HepG2 (cell line): ENCODE measurements at regions not wholly inside any gene's neighbourhood (a gene's known extent, or its start where the extent isn't known, plus 50 kb on each side); places are given as distances from the start of the nearest gene placed in this dataset.

ENCODE experiments used
- ATAC-seq: fragments of 200-7000 bp; cut with Tn5 transposase; 3 replicates; pipeline ENCODE4 v1.9.1; 2020; ENCODE audit warnings: mild to moderate bottlenecking, moderate library complexity
- BruUV-seq: library from RNA; stranded (reverse); fragments of 400-500 nt; replicated peaks from 2 replicates; lab custom pipeline; 2021; lab: Mats Ljungman, UMichigan
- CTCF ChIA-PET: fragments of 300-600 bp; formaldehyde crosslinking; extraction: SDS; loops from one replicate; lab custom pipeline; 2021; ENCODE audit warnings: low total read pairs, inconsistent platforms, low intra/inter-chr PET ratio; lab: Yijun Ruan, JAX
- POLR2A ChIA-PET: fragments of 350-600 bp; sonication (Branson Sonifier 250); formaldehyde crosslinking; loops from one replicate; lab custom pipeline; 2020; ENCODE audit warnings: antibody characterized with exemption, inconsistent platforms; lab: Yijun Ruan, JAX
- DNase-seq: peaks from one replicate; pipeline ENCODE4 v3.0.0-alpha.2; 2015; ENCODE audit warnings: low spot score
- FAIRE-seq: peaks from 3 replicates; lab custom pipeline; 2011; peaks lifted over from hg19 to GRCh38; lab: Jason Lieb, UNC
- H2AFZ ChIP-seq: one replicate; pipeline ENCODE4 v1.6.1; 2011; ENCODE audit warnings: low read length, inconsistent platforms
- H3K27ac ChIP-seq: fragments of 300-600 bp; 3 replicates; pipeline ENCODE4 v1.8.0; 2011; ENCODE audit warnings: mixed run types, mild to moderate bottlenecking, mixed read lengths, low read length, inconsistent platforms; ENCODE audit not compliant: insufficient read depth; ENCODE audit errors: extremely low read length
- H3K27me3 ChIP-seq, 2 experiments: fragments of 200-600 bp in 1 of 2; 2 replicates in 1 of 2; 3 replicates in 1 of 2; pipeline versions ENCODE4 v1.6.0 to v1.8.0; 2011; ENCODE audit warnings: low read length in 2 of 2, mild to moderate bottlenecking in 2 of 2, moderate library complexity in 2 of 2, inconsistent platforms in 1 of 2; ENCODE audit not compliant: insufficient read depth in 2 of 2, control insufficient read depth in 1 of 2
- H3K36me3 ChIP-seq, 2 experiments: fragments of 200-600 bp in 1 of 2; replicated peaks in 1 of 2; 2 replicates in 1 of 2; 3 replicates in 1 of 2; pipeline versions ENCODE4 v1.5.1 to v1.8.0; 2011; ENCODE audit warnings: low read length in 2 of 2, inconsistent platforms in 1 of 2; ENCODE audit not compliant: insufficient read depth in 2 of 2, control insufficient read depth in 1 of 2
- H3K4me1 ChIP-seq: 2 replicates; pipeline ENCODE4 v1.5.1; 2012; ENCODE audit warnings: low read length, inconsistent platforms; ENCODE audit not compliant: insufficient read depth
- H3K4me2 ChIP-seq: 2 replicates; pipeline ENCODE4 v1.6.0; 2011; ENCODE audit warnings: low read depth, low read length, inconsistent platforms
- H3K4me3 ChIP-seq, 3 experiments: fragments of 200-600 bp in 1 of 3; sonication (generic), shearing (Covaris generic) in 1 of 3; replicated peaks in 1 of 3; 2 replicates each; pipeline ENCODE4 v1.5.1; 2011 to 2016; ENCODE audit warnings: low read length in 3 of 3, inconsistent platforms in 2 of 3, low read depth in 2 of 3, mild to moderate bottlenecking in 2 of 3, control low read depth in 1 of 3, mixed read lengths in 1 of 3; ENCODE audit not compliant: insufficient read depth in 1 of 3
- H3K79me2 ChIP-seq: one replicate; pipeline ENCODE4 v1.6.1; 2011; ENCODE audit warnings: low read length, inconsistent platforms; ENCODE audit not compliant: insufficient read depth
- H3K9ac ChIP-seq: 2 replicates; pipeline ENCODE4 v1.6.0; 2011; ENCODE audit warnings: mild to moderate bottlenecking, low read depth, low read length, inconsistent platforms; ENCODE audit not compliant: insufficient read depth
- H3K9me3 ChIP-seq: 2 replicates; pipeline ENCODE4 v1.5.1; 2012; ENCODE audit warnings: mild to moderate bottlenecking, low read length
- H4K20me1 ChIP-seq: 2 replicates; pipeline ENCODE4 v1.6.0; 2011; ENCODE audit warnings: inconsistent platforms, mild to moderate bottlenecking, low read length, moderate library complexity; ENCODE audit not compliant: insufficient read depth
- CEBPB ChIP-seq: IDR thresholded peaks from 2 replicates; pipeline ENCODE4 v1.6.1; 2011; ENCODE audit warnings: low read depth, low read length, improper control_type of control experiment, borderline replicate concordance
- CENPT ChIP-seq: sonication (generic); formaldehyde crosslinking; IDR thresholded peaks from 2 replicates; pipeline ENCODE4 v1.8.0; 2022; ENCODE audit warnings: low read depth, mild to moderate bottlenecking, moderate library complexity, missing genetic modification reagents
- EEA1 ChIP-seq: sonication (generic); formaldehyde crosslinking; IDR thresholded peaks from 2 replicates; pipeline ENCODE4 v1.5.1; 2020; ENCODE audit warnings: mild to moderate bottlenecking, missing genetic modification reagents, borderline replicate concordance
- FOXM1 ChIP-seq: sonication (generic); formaldehyde crosslinking; IDR thresholded peaks from 2 replicates; pipeline ENCODE4 v1.5.0; 2020; ENCODE audit warnings: missing genetic modification reagents
- KIAA2018 ChIP-seq: sonication (generic); formaldehyde crosslinking; IDR thresholded peaks from 2 replicates; pipeline ENCODE4 v1.5.0; 2020; ENCODE audit warnings: mild to moderate bottlenecking, missing genetic modification reagents, borderline replicate concordance
- MED1 ChIP-seq: sonication (generic); formaldehyde crosslinking; IDR thresholded peaks from 2 replicates; pipeline ENCODE4 v1.4.0; 2020; ENCODE audit warnings: missing genetic modification reagents
- SETDB1 ChIP-seq: sonication (generic); formaldehyde crosslinking; IDR thresholded peaks from 2 replicates; pipeline ENCODE4 v1.5.1; 2020; ENCODE audit warnings: missing genetic modification reagents, mild to moderate bottlenecking, borderline replicate concordance
- XBP1 ChIP-seq: sonication (generic); formaldehyde crosslinking; IDR thresholded peaks from 2 replicates; pipeline ENCODE4 v1.5.0; 2020; ENCODE audit warnings: missing genetic modification reagents
- ZKSCAN1 ChIP-seq: fragments of 150-350 bp; IDR thresholded peaks from 2 replicates; pipeline ENCODE4 v1.6.1; 2014; ENCODE audit warnings: low read length
- ZNF432 ChIP-seq: sonication (generic); formaldehyde crosslinking; IDR thresholded peaks from 2 replicates; pipeline ENCODE4 v1.5.0; 2020; ENCODE audit warnings: missing genetic modification reagents, mild to moderate bottlenecking, borderline replicate concordance
- ZSCAN30 ChIP-seq: sonication (generic); formaldehyde crosslinking; IDR thresholded peaks from 2 replicates; pipeline ENCODE4 v1.5.0; 2020; ENCODE audit warnings: mild to moderate bottlenecking, missing genetic modification reagents
- WGBS: methylation state at CpG from one replicate; pipeline ENCODE4 v1.1.6; 2017; ENCODE audit warnings: low lambda C conversion rate; 5-methylcytosine and 5-hydroxymethylcytosine counted together
- in situ Hi-C: cut with HindIII; loops from 2 replicates; pipeline ENCODE4 v1.10.0; 2017; ENCODE audit warnings: low pct_unique_long_range_greater_than_20kb; ENCODE audit not compliant: extremely low pct_ligation_motif_present
- intact Hi-C: fragments of 100-400 bp; cut with micrococcal nuclease; formaldehyde crosslinking; loops from one replicate; pipeline ENCODE4 v1.10.0; 2022; ENCODE audit not compliant: unreplicated experiment

DNA sequence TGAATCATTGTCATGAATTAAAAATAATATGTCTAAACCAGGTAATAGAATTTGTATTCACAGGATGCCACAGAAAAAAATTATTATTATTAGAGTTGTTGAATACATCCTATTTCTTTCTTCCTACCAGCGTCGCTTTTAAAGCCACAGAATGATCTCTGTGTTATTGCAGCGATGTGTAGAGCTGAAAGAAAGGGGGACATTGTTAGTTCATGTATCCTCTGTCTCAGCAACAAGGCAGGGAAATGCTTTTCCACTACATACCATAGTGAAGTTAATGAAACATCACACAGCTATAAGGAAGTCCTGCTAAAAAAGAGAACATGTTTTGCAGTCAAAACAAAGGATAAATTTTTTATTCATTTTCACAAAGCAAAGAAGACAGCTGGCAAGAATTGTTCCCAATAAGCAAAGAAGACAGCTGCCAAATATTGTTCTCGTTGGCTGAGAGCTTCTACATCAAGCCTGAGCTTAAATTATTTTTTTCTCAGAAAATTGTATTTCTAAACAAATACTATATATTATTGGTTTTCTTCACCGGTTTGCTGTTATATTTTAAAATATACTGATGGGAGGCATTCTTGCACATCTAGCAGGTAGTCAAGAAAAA is 1234.4 kb downstream of the SUCLG1 start:
- H3K9me3 ChIP-seq = peaks cover 42% of the 10 kb centered on the region
- no peaks in the 10 kb centered on the region for H3K27me3 ChIP-seq
- no peak overlapping the region for H3K4me2 ChIP-seq
- intact Hi-C loops (no loop called here), in situ Hi-C loops (no loop called here)
- no peaks in the 10 kb centered on the region for H3K36me3 ChIP-seq
- WGBS = 10% methylated on average over 5 of the region's 5 CpGs
- TF ChIP-seq ZNF432 (CRISPR knock-in tag) (no peak), ZKSCAN1 (no peak), CENPT (CRISPR knock-in tag) (no peak), XBP1 (no peak), MED1 (CRISPR knock-in tag) (no peak), FOXM1 (CRISPR knock-in tag) (no peak), SETDB1 (CRISPR knock-in tag) (no peak), EEA1 (no peak)
- no peak overlapping the region for H2AFZ ChIP-seq
- no peak overlapping the region for H3K9ac ChIP-seq
- DNase-seq = no peak
- no peak for ATAC-seq
- POLR2A ChIA-PET = no interaction called here
- no peaks in the 10 kb centered on the region for H4K20me1 ChIP-seq
- no peak overlapping the region; a peak in 1 of 6 replicates for H3K4me3 ChIP-seq
- FAIRE-seq = no peak
- H3K27ac ChIP-seq = no peak overlapping the region
- no TSS peak for BruUV-seq
- no peaks in the 10 kb centered on the region for H3K4me1 ChIP-seq
- no peaks in the 10 kb centered on the region for H3K79me2 ChIP-seq
- CTCF ChIA-PET = no interaction called here

- no peak overlapping the region for H3K9ac ChIP-seq
- FAIRE-seq = no peak
- ChIA-PET POLR2A (no interaction called here), CTCF (no interaction called here)
- peaks cover 34% of the 10 kb centered on the region for H3K9me3 ChIP-seq
- H2AFZ ChIP-seq = no peak overlapping the region
- no peak overlapping the region for H3K4me3 ChIP-seq
- no peaks in the 10 kb centered on the region for H4K20me1 ChIP-seq
- H3K79me2 ChIP-seq = no peaks in the 10 kb centered on the region
- intact Hi-C loops (no loop called here), in situ Hi-C loops (no loop called here)
- no peaks in the 10 kb centered on the region for H3K4me1 ChIP-seq
- BruUV-seq = no TSS peak
- DNase-seq = no peak
- H3K36me3 ChIP-seq = no peaks in the 10 kb centered on the region
- no peaks in the 10 kb centered on the region for H3K27me3 ChIP-seq
- no peak for ATAC-seq
- WGBS = 42% methylated on average over 4 of the region's 4 CpGs
- no peak overlapping the region for H3K27ac ChIP-seq
- H3K4me2 ChIP-seq = no peak overlapping the region
- no peak for TF ChIP-seq KIAA2018 (CRISPR knock-in tag)
- TF ChIP-seq CEBPB = peak; percentile 97
- no peak for TF ChIP-seq ZSCAN30 (CRISPR knock-in tag)
These were observed 1237.8 kb downstream of the SUCLG1 start for GRCh38 chr2:83221258-83221657.
